IPS-15b (cell line): ENCODE measurements at regions not wholly inside any gene's neighbourhood (a gene's known extent, or its start where the extent isn't known, plus 50 kb on each side); places are given as distances from the start of the nearest gene placed in this dataset.

Experiments used
- H3K27me3 ChIP-seq: one replicate; pipeline ENCODE4 v1.6.1; 2013; ENCODE audit warnings: low read length; ENCODE audit not compliant: control insufficient read depth, insufficient read depth
- H3K36me3 ChIP-seq: one replicate; pipeline ENCODE4 v1.6.1; 2013; ENCODE audit warnings: low read length; ENCODE audit not compliant: control insufficient read depth, insufficient read depth
- H3K4me1 ChIP-seq: one replicate; pipeline ENCODE4 v1.6.1; 2013; ENCODE audit warnings: mild to moderate bottlenecking, low read length; ENCODE audit not compliant: control insufficient read depth, insufficient read depth
- H3K4me3 ChIP-seq: one replicate; pipeline ENCODE4 v1.5.1; 2013; ENCODE audit warnings: low read depth, low read length
- H3K9ac ChIP-seq: one replicate; pipeline ENCODE4 v1.6.1; 2013; ENCODE audit warnings: low read depth, mild to moderate bottlenecking, low read length
- H3K9me3 ChIP-seq: one replicate; pipeline ENCODE4 v1.6.1; 2013; ENCODE audit warnings: mild to moderate bottlenecking, low read length; ENCODE audit not compliant: control insufficient read depth, insufficient read depth

DNA sequence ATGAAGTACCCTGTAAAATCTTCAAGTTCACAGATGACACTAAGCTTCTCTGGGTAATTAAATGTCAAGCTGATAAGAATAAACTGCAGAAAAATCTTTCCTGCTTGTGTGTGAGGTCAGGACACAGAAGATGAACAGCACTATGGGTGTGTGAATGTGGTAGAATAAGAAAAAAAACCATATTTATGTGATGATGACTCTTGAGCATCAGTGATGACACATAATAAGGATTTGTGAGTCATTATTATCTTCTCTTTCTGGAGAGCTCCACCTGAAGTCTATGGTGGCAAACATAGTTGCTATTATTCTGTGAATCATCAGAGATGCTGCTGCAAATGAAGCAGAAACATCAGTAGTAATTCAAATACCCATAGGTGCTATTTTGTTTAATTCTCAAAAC lies 422.4 kb downstream of the DIPK2A start:
- H3K9ac ChIP-seq, result no peak overlapping the region
- H3K4me1 ChIP-seq, result no peaks in the 10 kb centered on the region
- H3K4me3 ChIP-seq, result no peak overlapping the region
- H3K27me3 ChIP-seq, result no peaks in the 10 kb centered on the region
- H3K9me3 ChIP-seq, result no peaks in the 10 kb centered on the region
- H3K36me3 ChIP-seq, result no peaks in the 10 kb centered on the region

- Histone ChIP-seq H3K9ac (no peak overlapping the region), H3K27me3 (no peaks in the 10 kb centered on the region), H3K9me3 (no peaks in the 10 kb centered on the region), H3K4me3 (no peak overlapping the region), H3K36me3 (no peaks in the 10 kb centered on the region), H3K4me1 (no peaks in the 10 kb centered on the region)
These were observed 430.8 kb downstream of the DIPK2A start for GRCh38 chr3:144402430-144402829.

DNA sequence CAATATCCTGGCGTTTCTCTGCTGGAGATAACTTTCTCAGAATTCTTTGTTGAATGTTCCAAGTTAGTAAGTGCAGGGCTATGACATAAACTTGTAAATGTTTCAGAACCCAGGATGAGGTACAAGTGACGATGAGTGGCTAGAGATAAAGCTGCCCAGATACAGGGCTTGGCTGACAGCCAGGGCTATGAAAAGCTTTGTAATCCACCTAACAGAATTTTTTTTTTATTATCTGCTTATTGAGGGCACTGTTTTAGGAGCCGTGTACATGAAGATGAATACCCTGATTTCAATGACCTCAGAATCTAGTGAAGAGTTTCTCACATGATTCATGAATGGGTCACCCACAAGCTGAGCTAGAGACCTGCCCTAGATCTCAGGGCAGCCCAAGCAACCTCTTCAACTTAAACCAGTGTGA lies 431.4 kb downstream of the DIPK2A start:
- Histone ChIP-seq H3K4me1 (no peaks in the 10 kb centered on the region), H3K9me3 (no peaks in the 10 kb centered on the region), H3K36me3 (no peaks in the 10 kb centered on the region), H3K9ac (no peak overlapping the region), H3K4me3 (no peak overlapping the region), H3K27me3 (no peaks in the 10 kb centered on the region)

- H3K4me1 ChIP-seq, result no peaks in the 10 kb centered on the region
- no peak overlapping the region for H3K4me3 ChIP-seq
- H3K9me3 ChIP-seq, result no peaks in the 10 kb centered on the region
- H3K9ac ChIP-seq, result no peak overlapping the region
- H3K27me3 ChIP-seq, result no peaks in the 10 kb centered on the region
- no peaks in the 10 kb centered on the region for H3K36me3 ChIP-seq
These were observed 435.7 kb downstream of the DIPK2A start for GRCh38 chr3:144407335-144407734.

DNA sequence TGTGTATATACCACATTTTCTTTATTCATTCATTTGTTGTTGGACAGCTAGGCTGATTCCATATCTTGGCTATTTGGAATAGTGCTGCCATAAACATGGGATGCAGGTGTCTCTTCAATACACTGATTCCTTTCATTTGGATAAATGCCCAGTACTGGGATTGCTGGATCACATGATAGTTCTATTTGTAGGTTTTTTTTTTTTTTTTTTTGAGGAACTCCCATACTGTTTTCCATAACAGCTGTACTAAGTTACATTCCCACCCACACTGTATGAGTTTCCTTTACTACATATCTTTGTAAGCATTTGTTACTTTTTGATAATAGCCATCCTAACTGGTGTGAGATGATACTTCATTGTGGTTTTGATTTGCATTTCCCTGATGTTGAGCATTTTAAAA lies 437.7 kb downstream of the DIPK2A start:
- Histone ChIP-seq H3K4me1 (no peaks in the 10 kb centered on the region), H3K9ac (no peak overlapping the region), H3K9me3 (no peaks in the 10 kb centered on the region), H3K36me3 (no peaks in the 10 kb centered on the region), H3K4me3 (no peak overlapping the region), H3K27me3 (no peaks in the 10 kb centered on the region)

DNA sequence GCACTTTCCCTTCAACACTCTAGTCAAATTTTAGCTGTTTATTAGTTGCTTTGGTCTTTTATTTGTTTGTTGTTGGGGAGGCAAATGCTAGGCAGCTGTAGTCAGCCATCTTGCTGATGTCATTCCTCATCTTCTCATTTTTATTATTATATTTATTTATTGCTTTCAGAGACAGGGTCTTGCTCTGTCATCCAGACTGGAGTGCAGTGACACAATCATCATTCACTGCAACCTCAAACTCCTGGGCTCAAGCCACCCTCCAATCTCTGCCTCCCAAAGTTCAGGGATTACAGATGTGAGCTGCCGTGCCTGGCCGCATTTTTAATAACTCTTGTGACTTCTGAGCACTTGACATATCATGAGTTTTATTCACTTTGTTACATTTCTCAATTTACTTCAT lies 441.4 kb downstream of the DIPK2A start:
- Histone ChIP-seq H3K4me1 (no peaks in the 10 kb centered on the region), H3K9ac (no peak overlapping the region), H3K36me3 (no peaks in the 10 kb centered on the region), H3K27me3 (no peaks in the 10 kb centered on the region), H3K9me3 (no peaks in the 10 kb centered on the region), H3K4me3 (no peak overlapping the region)

GRCh38 chr3:144415492-144415891 lies 443.9 kb downstream of the DIPK2A start:
- H3K4me3 ChIP-seq, result no peak overlapping the region
- no peaks in the 10 kb centered on the region for H3K4me1 ChIP-seq
- H3K9ac ChIP-seq, result no peak overlapping the region
- H3K9me3 ChIP-seq, result no peaks in the 10 kb centered on the region
- no peaks in the 10 kb centered on the region for H3K27me3 ChIP-seq
- no peaks in the 10 kb centered on the region for H3K36me3 ChIP-seq

GRCh38 chr3:144424606-144425005 lies 453.0 kb downstream of the DIPK2A start:
- no peak overlapping the region for H3K9ac ChIP-seq
- H3K36me3 ChIP-seq, result no peaks in the 10 kb centered on the region
- no peaks in the 10 kb centered on the region for H3K4me1 ChIP-seq
- no peak overlapping the region for H3K4me3 ChIP-seq
- no peaks in the 10 kb centered on the region for H3K9me3 ChIP-seq
- no peaks in the 10 kb centered on the region for H3K27me3 ChIP-seq

DNA sequence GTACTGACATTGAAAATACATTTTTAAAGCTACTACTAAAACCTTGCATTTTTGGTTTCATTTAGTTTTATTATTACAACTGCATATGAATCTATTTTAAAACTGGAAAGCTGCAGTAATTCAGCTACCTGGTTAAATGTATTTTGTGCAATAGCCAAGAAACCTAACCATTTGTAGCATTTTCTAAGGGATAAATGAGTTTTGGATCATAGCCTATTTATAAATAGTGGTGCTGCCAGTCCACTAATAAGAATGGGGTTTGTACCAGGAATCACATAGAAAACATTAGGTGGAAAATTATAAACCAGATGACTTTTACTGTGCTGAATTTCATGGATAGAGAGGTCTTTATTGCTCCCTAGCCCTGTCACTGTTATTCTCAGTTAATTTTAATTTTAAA lies 454.7 kb downstream of the DIPK2A start:
- Histone ChIP-seq H3K36me3 (no peaks in the 10 kb centered on the region), H3K9me3 (no peaks in the 10 kb centered on the region), H3K4me1 (no peaks in the 10 kb centered on the region), H3K9ac (no peak overlapping the region), H3K27me3 (no peaks in the 10 kb centered on the region), H3K4me3 (no peak overlapping the region)

DNA sequence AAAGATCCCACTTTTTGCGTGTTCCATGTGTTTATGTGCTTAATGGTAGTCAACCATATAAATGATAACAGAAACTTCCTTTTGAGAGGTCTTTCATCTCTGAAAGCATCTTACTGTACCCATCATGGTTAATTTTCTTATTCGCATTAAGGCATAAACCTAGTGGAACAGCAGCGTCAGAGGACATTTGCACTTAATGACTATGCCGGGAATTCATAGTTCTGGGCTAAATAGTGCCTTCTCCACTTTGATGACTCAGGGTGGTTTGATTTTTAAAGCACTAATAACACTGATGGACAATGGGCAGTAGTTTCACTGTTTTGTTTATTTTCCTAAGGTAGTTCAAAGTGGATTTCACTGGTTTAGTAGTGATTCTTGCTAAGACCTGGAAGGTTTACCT lies 455.3 kb downstream of the DIPK2A start:
- Histone ChIP-seq H3K27me3 (no peaks in the 10 kb centered on the region), H3K9ac (no peak overlapping the region), H3K4me1 (no peaks in the 10 kb centered on the region), H3K4me3 (no peak overlapping the region), H3K36me3 (no peaks in the 10 kb centered on the region), H3K9me3 (no peaks in the 10 kb centered on the region)

GRCh38 chr3:144429719-144430121 lies 458.1 kb downstream of the DIPK2A start:
- Histone ChIP-seq H3K4me3 (no peak overlapping the region), H3K9ac (no peak overlapping the region), H3K4me1 (no peaks in the 10 kb centered on the region), H3K9me3 (no peaks in the 10 kb centered on the region), H3K27me3 (no peaks in the 10 kb centered on the region), H3K36me3 (no peaks in the 10 kb centered on the region)

- H3K4me3 ChIP-seq, result no peak overlapping the region
- H3K27me3 ChIP-seq, result no peaks in the 10 kb centered on the region
- H3K36me3 ChIP-seq, result no peaks in the 10 kb centered on the region
These were observed 459.5 kb downstream of the DIPK2A start for GRCh38 chr3:144431134-144431533.

DNA sequence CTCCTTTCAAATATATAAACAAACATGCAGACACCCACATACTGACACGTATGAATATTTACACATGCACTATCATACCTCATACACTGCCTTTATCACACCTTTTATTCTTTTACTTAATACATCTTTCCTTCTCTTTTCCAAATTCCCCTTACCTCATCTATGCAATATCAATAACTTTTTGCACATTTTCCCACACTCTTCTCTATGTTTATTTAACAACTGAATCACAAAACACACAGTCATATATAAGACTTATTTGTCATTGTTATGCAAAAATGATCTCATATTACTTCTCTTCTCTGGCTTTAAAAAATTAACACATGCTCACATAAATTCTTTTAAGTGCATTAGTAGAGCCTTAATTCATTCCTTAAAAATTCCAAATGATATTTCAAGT lies 461.4 kb downstream of the DIPK2A start:
- Histone ChIP-seq H3K4me1 (no peaks in the 10 kb centered on the region), H3K4me3 (no peak overlapping the region)

More at GRCh38 chr3:144431134-144431533, 459.5 kb downstream of the DIPK2A start:
- H3K4me1 ChIP-seq, result no peaks in the 10 kb centered on the region
- no peak overlapping the region for H3K9ac ChIP-seq
- no peaks in the 10 kb centered on the region for H3K9me3 ChIP-seq

More for the DNA sequence above, 461.4 kb downstream of the DIPK2A start:
- Histone ChIP-seq H3K36me3 (no peaks in the 10 kb centered on the region), H3K9me3 (no peaks in the 10 kb centered on the region), H3K27me3 (no peaks in the 10 kb centered on the region), H3K9ac (no peak overlapping the region)
